HepG2 (cell line): ENCODE measurements at regions not wholly inside any gene's neighbourhood (a gene's known extent, or its start where the extent isn't known, plus 50 kb on each side); places are given as distances from the start of the nearest gene placed in this dataset.

Experiments used
- ATAC-seq: fragments of 200-7000 bp; cut with Tn5 transposase; 3 replicates; pipeline ENCODE4 v1.9.1; 2020; ENCODE audit warnings: mild to moderate bottlenecking, moderate library complexity
- BruUV-seq: library from RNA; stranded (reverse); fragments of 400-500 nt; replicated peaks from 2 replicates; lab custom pipeline; 2021; lab: Mats Ljungman, UMichigan
- CTCF ChIA-PET: fragments of 300-600 bp; formaldehyde crosslinking; extraction: SDS; loops from one replicate; lab custom pipeline; 2021; ENCODE audit warnings: low total read pairs, inconsistent platforms, low intra/inter-chr PET ratio; lab: Yijun Ruan, JAX
- POLR2A ChIA-PET: fragments of 350-600 bp; sonication (Branson Sonifier 250); formaldehyde crosslinking; loops from one replicate; lab custom pipeline; 2020; ENCODE audit warnings: antibody characterized with exemption, inconsistent platforms; lab: Yijun Ruan, JAX
- DNase-seq: peaks from one replicate; pipeline ENCODE4 v3.0.0-alpha.2; 2015; ENCODE audit warnings: low spot score
- FAIRE-seq: peaks from 3 replicates; lab custom pipeline; 2011; peaks lifted over from hg19 to GRCh38; lab: Jason Lieb, UNC
- H2AFZ ChIP-seq: one replicate; pipeline ENCODE4 v1.6.1; 2011; ENCODE audit warnings: low read length, inconsistent platforms
- H3K27ac ChIP-seq: fragments of 300-600 bp; 3 replicates; pipeline ENCODE4 v1.8.0; 2011; ENCODE audit warnings: mixed run types, mild to moderate bottlenecking, mixed read lengths, low read length, inconsistent platforms; ENCODE audit not compliant: insufficient read depth; ENCODE audit errors: extremely low read length
- H3K27me3 ChIP-seq, 2 experiments: fragments of 200-600 bp in 1 of 2; 2 replicates in 1 of 2; 3 replicates in 1 of 2; pipeline versions ENCODE4 v1.6.0 to v1.8.0; 2011; ENCODE audit warnings: low read length in 2 of 2, mild to moderate bottlenecking in 2 of 2, moderate library complexity in 2 of 2, inconsistent platforms in 1 of 2; ENCODE audit not compliant: insufficient read depth in 2 of 2, control insufficient read depth in 1 of 2
- H3K36me3 ChIP-seq, 2 experiments: fragments of 200-600 bp in 1 of 2; replicated peaks in 1 of 2; 2 replicates in 1 of 2; 3 replicates in 1 of 2; pipeline versions ENCODE4 v1.5.1 to v1.8.0; 2011; ENCODE audit warnings: low read length in 2 of 2, inconsistent platforms in 1 of 2; ENCODE audit not compliant: insufficient read depth in 2 of 2, control insufficient read depth in 1 of 2
- H3K4me1 ChIP-seq: 2 replicates; pipeline ENCODE4 v1.5.1; 2012; ENCODE audit warnings: low read length, inconsistent platforms; ENCODE audit not compliant: insufficient read depth
- H3K4me2 ChIP-seq: 2 replicates; pipeline ENCODE4 v1.6.0; 2011; ENCODE audit warnings: low read depth, low read length, inconsistent platforms
- H3K4me3 ChIP-seq, 3 experiments: fragments of 200-600 bp in 1 of 3; sonication (generic), shearing (Covaris generic) in 1 of 3; replicated peaks in 1 of 3; 2 replicates each; pipeline ENCODE4 v1.5.1; 2011 to 2016; ENCODE audit warnings: low read length in 3 of 3, inconsistent platforms in 2 of 3, low read depth in 2 of 3, mild to moderate bottlenecking in 2 of 3, control low read depth in 1 of 3, mixed read lengths in 1 of 3; ENCODE audit not compliant: insufficient read depth in 1 of 3
- H3K79me2 ChIP-seq: one replicate; pipeline ENCODE4 v1.6.1; 2011; ENCODE audit warnings: low read length, inconsistent platforms; ENCODE audit not compliant: insufficient read depth
- H3K9ac ChIP-seq: 2 replicates; pipeline ENCODE4 v1.6.0; 2011; ENCODE audit warnings: mild to moderate bottlenecking, low read depth, low read length, inconsistent platforms; ENCODE audit not compliant: insufficient read depth
- H3K9me3 ChIP-seq: 2 replicates; pipeline ENCODE4 v1.5.1; 2012; ENCODE audit warnings: mild to moderate bottlenecking, low read length
- H4K20me1 ChIP-seq: 2 replicates; pipeline ENCODE4 v1.6.0; 2011; ENCODE audit warnings: inconsistent platforms, mild to moderate bottlenecking, low read length, moderate library complexity; ENCODE audit not compliant: insufficient read depth
- RARG ChIP-seq: sonication (generic); formaldehyde crosslinking; IDR thresholded peaks from 2 replicates; pipeline ENCODE4 v1.4.0; 2020; ENCODE audit warnings: low read depth, mild to moderate bottlenecking, missing genetic modification reagents
- ZNF12 ChIP-seq: sonication (generic); formaldehyde crosslinking; IDR thresholded peaks from 2 replicates; pipeline ENCODE4 v1.5.0; 2020; ENCODE audit warnings: missing genetic modification reagents
- ZNF441 ChIP-seq: sonication (generic); formaldehyde crosslinking; IDR thresholded peaks from 2 replicates; pipeline ENCODE4 v1.7.0; 2021; ENCODE audit warnings: missing genetic modification reagents, borderline replicate concordance
- ZNF572 ChIP-seq: sonication (generic); formaldehyde crosslinking; IDR thresholded peaks from 2 replicates; pipeline ENCODE4 v1.5.1; 2020; ENCODE audit warnings: mild to moderate bottlenecking, missing genetic modification reagents
- ZSCAN21 ChIP-seq: sonication (generic); formaldehyde crosslinking; IDR thresholded peaks from 2 replicates; pipeline ENCODE4 v1.8.0; 2022; ENCODE audit warnings: mild to moderate bottlenecking, missing genetic modification reagents, moderate library complexity, borderline replicate concordance
- WGBS: methylation state at CpG from one replicate; pipeline ENCODE4 v1.1.6; 2017; ENCODE audit warnings: low lambda C conversion rate; 5-methylcytosine and 5-hydroxymethylcytosine counted together
- in situ Hi-C: cut with HindIII; loops from 2 replicates; pipeline ENCODE4 v1.10.0; 2017; ENCODE audit warnings: low pct_unique_long_range_greater_than_20kb; ENCODE audit not compliant: extremely low pct_ligation_motif_present
- intact Hi-C: fragments of 100-400 bp; cut with micrococcal nuclease; formaldehyde crosslinking; loops from one replicate; pipeline ENCODE4 v1.10.0; 2022; ENCODE audit not compliant: unreplicated experiment
- TF ChIP-seq, protein P1 (sequence below): sonication (generic); formaldehyde crosslinking; IDR thresholded peaks from 2 replicates; pipeline ENCODE4 v1.5.0; 2020; ENCODE audit warnings: missing genetic modification reagents

GRCh38 chr15:81471151-81471550 is 97.1 kb upstream of the TMC3 start:
- in situ Hi-C loops (no loop called here), intact Hi-C loops (no loop called here)
- no peaks in the 10 kb centered on the region for H3K79me2 ChIP-seq
- no peak for ATAC-seq
- no peak overlapping the region for H3K4me3 ChIP-seq
- FAIRE-seq, result no peak
- H3K4me1 ChIP-seq, result no peaks in the 10 kb centered on the region
- no peaks in the 10 kb centered on the region for H3K36me3 ChIP-seq
- no peak overlapping the region for H3K9ac ChIP-seq
- WGBS, result 2% methylated on average over 2 of the region's 2 CpGs
- H3K9me3 ChIP-seq, result no peaks in the 10 kb centered on the region
- ChIA-PET CTCF (no interaction called here), POLR2A (no interaction called here)
- no peak overlapping the region for H2AFZ ChIP-seq
- no peak for DNase-seq
- H3K4me2 ChIP-seq, result no peak overlapping the region
- no peak overlapping the region for H3K27ac ChIP-seq
- H4K20me1 ChIP-seq, result no peaks in the 10 kb centered on the region
- no peaks in the 10 kb centered on the region for H3K27me3 ChIP-seq
- BruUV-seq, result no TSS peak
- no peak for TF ChIP-seq ZNF12 (CRISPR knock-in tag)
- no peak for TF ChIP-seq ZSCAN21
- TF ChIP-seq, protein P1, sequence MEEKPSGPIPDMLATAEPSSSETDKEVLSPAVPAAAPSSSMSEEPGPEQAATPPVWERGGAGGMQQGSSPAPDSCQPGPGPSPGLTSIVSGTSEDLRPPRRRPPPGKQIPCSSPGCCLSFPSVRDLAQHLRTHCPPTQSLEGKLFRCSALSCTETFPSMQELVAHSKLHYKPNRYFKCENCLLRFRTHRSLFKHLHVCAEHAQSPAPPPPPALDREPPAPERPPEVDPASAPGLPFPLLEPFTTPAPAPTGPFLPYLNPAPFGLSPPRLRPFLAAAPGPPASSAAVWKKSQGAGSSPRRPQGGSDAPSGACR (CRISPR knock-in tag), result no peak
- TF ChIP-seq ZNF441 (CRISPR knock-in tag), result no peak
- no peak for TF ChIP-seq RARG (CRISPR knock-in tag)
- TF ChIP-seq, all 625 proteins: peak for 0

- TF ChIP-seq ZNF572 (CRISPR knock-in tag), result no peak
- Histone ChIP-seq H4K20me1 (no peaks in the 10 kb centered on the region), H3K4me2 (no peak overlapping the region), H3K36me3 (no peaks in the 10 kb centered on the region), H3K4me3 (no peak overlapping the region), H3K27me3 (no peaks in the 10 kb centered on the region), H3K27ac (no peak overlapping the region), H3K9me3 (peaks cover 8% of the 10 kb centered on the region; the same call in 1 of the 2 replicates), H3K4me1 (no peaks in the 10 kb centered on the region), H2AFZ (no peak overlapping the region), H3K79me2 (no peaks in the 10 kb centered on the region), H3K9ac (no peak overlapping the region)
- POLR2A ChIA-PET, result no interaction called here
- no peak for ATAC-seq
- 11% methylated on average over 5 of the region's 5 CpGs for WGBS
- FAIRE-seq, result no peak
- CTCF ChIA-PET, result no interaction called here
- BruUV-seq, result no TSS peak
- no peak for DNase-seq
- in situ Hi-C loops (no loop called here), intact Hi-C loops (no loop called here)
These were observed 95.1 kb upstream of the TMC3 start for GRCh38 chr15:81469154-81469553.
